Suprapubic skin (tissue), 4 donors: ENCODE measurements at regions not wholly inside any gene's neighbourhood (a gene's known extent, or its start where the extent isn't known, plus 50 kb on each side); places are given as distances from the start of the nearest gene placed in this dataset.
"Not testable (repeated sequence)": the region's sequence is repeated elsewhere in the genome, so short reads cannot be mapped to it uniquely, and the experiment has no call there.

ENCODE experiments used
- DNase-seq, 2 donors: peaks; one replicate each; pipeline ENCODE4 v3.0.0-alpha.2; 2019; ENCODE audit warnings: low spot score in 2 of 2
- H3K27ac ChIP-seq: fragments of 200-600 bp; sonication (generic); one replicate; pipeline ENCODE4 v1.5.1; 2019
- H3K27me3 ChIP-seq: fragments of 200-600 bp; sonication (generic); one replicate; pipeline ENCODE4 v1.5.1; 2019
- H3K36me3 ChIP-seq: fragments of 200-600 bp; sonication (generic); one replicate; pipeline ENCODE4 v1.5.1; 2019
- H3K4me1 ChIP-seq: fragments of 200-600 bp; sonication (generic); one replicate; pipeline ENCODE4 v1.5.1; 2019
- H3K4me3 ChIP-seq: fragments of 200-600 bp; sonication (generic); one replicate; pipeline ENCODE4 v1.5.1; 2019; ENCODE audit warnings: mild to moderate bottlenecking
- H3K9me3 ChIP-seq: fragments of 200-600 bp; sonication (generic); one replicate; pipeline ENCODE4 v1.5.1; 2019
- CTCF ChIP-seq, 2 donors: fragments of 200-600 bp in 1 of 2; fragments of 450-650 bp in 1 of 2; sonication (generic) in 1 of 2; IDR thresholded peaks; one replicate each; pipeline ENCODE4 v1.5.1; 2016 to 2019; ENCODE audit warnings: antibody characterized with exemption in 2 of 2, mild to moderate bottlenecking in 1 of 2, moderate library complexity in 1 of 2
- EP300 ChIP-seq: sonication (generic); formaldehyde crosslinking; IDR thresholded peaks from one replicate; pipeline ENCODE4 v1.6.1; 2017; ENCODE audit warnings: antibody characterized with exemption
- POLR2A ChIP-seq, 2 donors: fragments of 450-650 bp; IDR thresholded peaks; one replicate each; pipeline ENCODE4 v1.6.1; 2017; ENCODE audit warnings: antibody characterized with exemption in 2 of 2, mild to moderate bottlenecking in 2 of 2, moderate library complexity in 2 of 2
- POLR2AphosphoS5 ChIP-seq, 3 donors: sonication (generic); formaldehyde crosslinking; IDR thresholded peaks; one replicate each; pipeline ENCODE4 v1.6.1; 2017; ENCODE audit warnings: antibody characterized with exemption in 3 of 3
- WGBS: methylation state at CpG from one replicate; pipeline ENCODE4 v1.1.5; 2018; 5-methylcytosine and 5-hydroxymethylcytosine counted together

GRCh38 chr5:98170994-98171393, 602.5 kb upstream of the RGMB start:
- no peaks in the 10 kb centered on the region for H3K27me3 ChIP-seq
- TF ChIP-seq POLR2AphosphoS5 (IDR thresholded peaks at IDR 0.05) (no peak), EP300 (no peak), POLR2A (IDR thresholded peaks at IDR 0.05) (no peak)
- WGBS: 83% methylated on average over 5 of the region's 5 CpGs
- no peaks in the 10 kb centered on the region for H3K4me1 ChIP-seq
- no peak overlapping the region for H3K4me3 ChIP-seq
- no peaks in the 10 kb centered on the region for H3K9me3 ChIP-seq
- no peak overlapping the region for H3K27ac ChIP-seq
- no peaks in the 10 kb centered on the region for H3K36me3 ChIP-seq
- DNase-seq: no peak

GRCh38 chr5:98173334-98173733, 600.1 kb upstream of the RGMB start:
- no peak overlapping the region for H3K4me3 ChIP-seq
- no peaks in the 10 kb centered on the region for H3K9me3 ChIP-seq
- H3K27me3 ChIP-seq: no peaks in the 10 kb centered on the region
- H3K4me1 ChIP-seq: no peaks in the 10 kb centered on the region
- no peak for TF ChIP-seq POLR2AphosphoS5 (IDR thresholded peaks at IDR 0.05)
- no peak for TF ChIP-seq CTCF (IDR thresholded peaks at IDR 0.05)
- no peak for TF ChIP-seq POLR2A (IDR thresholded peaks at IDR 0.05)
- no peak overlapping the region for H3K27ac ChIP-seq
- no peak for DNase-seq
- H3K36me3 ChIP-seq: no peaks in the 10 kb centered on the region

GRCh38 chr5:98175474-98175873, 598.0 kb upstream of the RGMB start:
- no peaks in the 10 kb centered on the region for H3K36me3 ChIP-seq
- no peaks in the 10 kb centered on the region for H3K4me1 ChIP-seq
- no peak overlapping the region for H3K4me3 ChIP-seq
- no peak for DNase-seq
- H3K27me3 ChIP-seq: no peaks in the 10 kb centered on the region
- TF ChIP-seq CTCF (IDR thresholded peaks at IDR 0.05) (no peak), POLR2AphosphoS5 (IDR thresholded peaks at IDR 0.05) (no peak), POLR2A (IDR thresholded peaks at IDR 0.05) (no peak), EP300 (no peak)
- H3K9me3 ChIP-seq: no peaks in the 10 kb centered on the region
- no peak overlapping the region for H3K27ac ChIP-seq

GRCh38 chr5:98179791-98180755, 593.4 kb upstream of the RGMB start:
- no peaks in the 10 kb centered on the region for H3K36me3 ChIP-seq
- H3K4me3 ChIP-seq: no peak overlapping the region
- H3K27ac ChIP-seq: no peak overlapping the region
- H3K4me1 ChIP-seq: no peaks in the 10 kb centered on the region
- WGBS: 44% methylated on average over 8 of the region's 8 CpGs
- H3K27me3 ChIP-seq: no peaks in the 10 kb centered on the region
- DNase-seq: no peak
- TF ChIP-seq POLR2AphosphoS5 (IDR thresholded peaks at IDR 0.05) (no peak), CTCF (IDR thresholded peaks at IDR 0.05) (no peak), EP300 (no peak), POLR2A (IDR thresholded peaks at IDR 0.05) (no peak)
- no peaks in the 10 kb centered on the region for H3K9me3 ChIP-seq

- DNase-seq: no peak
- TF ChIP-seq EP300: no peak
- H3K27ac ChIP-seq: no peak overlapping the region
- WGBS: 100% methylated on average over 1 of the region's 1 CpG
- H3K9me3 ChIP-seq: no peaks in the 10 kb centered on the region
- no peaks in the 10 kb centered on the region for H3K4me1 ChIP-seq
- no peaks in the 10 kb centered on the region for H3K27me3 ChIP-seq
- H3K4me3 ChIP-seq: no peak overlapping the region
- no peaks in the 10 kb centered on the region for H3K36me3 ChIP-seq
These were observed 587.3 kb upstream of the RGMB start for GRCh38 chr5:98186128-98186527.

GRCh38 chr5:98187945-98188344, 585.5 kb upstream of the RGMB start:
- Histone ChIP-seq H3K36me3 (no peaks in the 10 kb centered on the region), H3K9me3 (no peaks in the 10 kb centered on the region), H3K27ac (no peak overlapping the region), H3K4me1 (no peaks in the 10 kb centered on the region), H3K27me3 (no peaks in the 10 kb centered on the region), H3K4me3 (no peak overlapping the region)
- TF ChIP-seq EP300 (no peak), POLR2A (IDR thresholded peaks at IDR 0.05) (no peak), POLR2AphosphoS5 (IDR thresholded peaks at IDR 0.05) (no peak), CTCF (IDR thresholded peaks at IDR 0.05) (no peak)
- 91% methylated on average over 1 of the region's 1 CpG for WGBS
- DNase-seq: no peak

- H3K4me1 ChIP-seq, H3K4me3 ChIP-seq, H3K36me3 ChIP-seq, H3K9me3 ChIP-seq, H3K27me3 ChIP-seq, H3K27ac ChIP-seq, DNase-seq: not testable (repeated sequence)
- WGBS: 90% methylated on average over 4 of the region's 4 CpGs
These were observed 583.1 kb upstream of the RGMB start for GRCh38 chr5:98190344-98190743.
